HG03066 (cell line): ENCODE measurements at regions not wholly inside any gene's neighbourhood (a gene's known extent, or its start where the extent isn't known, plus 50 kb on each side); places are given as distances from the start of the nearest gene placed in this dataset.

Source experiments
- ATAC-seq: cut with Tn5 transposase; IDR thresholded peaks from one replicate; pipeline ENCODE4 v1.9.1; 2021; ENCODE audit warnings: low read depth; ENCODE audit not compliant: unreplicated experiment

DNA sequence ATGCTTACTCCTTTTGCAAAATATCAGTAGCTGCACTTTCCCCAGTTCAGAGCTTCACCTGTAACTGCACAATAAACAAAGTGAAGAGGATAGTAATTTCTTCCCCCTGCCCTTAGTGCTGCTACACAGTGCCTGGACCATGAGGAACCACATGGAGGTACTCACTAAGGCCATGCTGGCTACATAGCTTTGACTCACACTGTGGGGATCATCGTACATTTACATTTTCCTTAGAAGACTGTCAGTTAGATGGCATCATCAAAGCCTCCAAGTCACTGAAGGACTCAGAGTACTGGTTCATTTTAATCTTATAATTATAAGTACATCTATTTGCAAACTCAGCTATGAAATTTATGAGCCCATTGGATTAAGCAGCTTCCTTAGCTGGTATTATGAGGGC is 1416.5 kb upstream of the CELF4 start:
- no peak for ATAC-seq

DNA sequence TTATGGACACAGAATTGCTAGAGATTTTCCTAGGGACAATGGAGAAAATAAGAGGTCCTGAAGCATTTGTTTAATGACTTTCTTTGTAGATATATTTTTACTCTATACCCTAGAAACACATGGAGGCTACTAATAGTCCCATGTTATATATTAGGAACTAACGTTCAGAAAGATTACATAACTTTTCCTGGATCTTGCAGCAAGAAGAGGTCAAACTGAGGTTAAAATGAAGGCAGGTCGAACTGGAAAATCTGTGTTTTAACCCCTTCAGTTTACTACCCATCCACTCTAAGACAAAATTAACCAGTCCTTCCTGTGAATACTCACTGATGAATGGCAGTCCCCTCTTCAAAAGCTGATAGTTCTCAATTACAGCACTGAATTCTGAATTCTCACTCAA is 1415.8 kb upstream of the CELF4 start:
- no peak for ATAC-seq

DNA sequence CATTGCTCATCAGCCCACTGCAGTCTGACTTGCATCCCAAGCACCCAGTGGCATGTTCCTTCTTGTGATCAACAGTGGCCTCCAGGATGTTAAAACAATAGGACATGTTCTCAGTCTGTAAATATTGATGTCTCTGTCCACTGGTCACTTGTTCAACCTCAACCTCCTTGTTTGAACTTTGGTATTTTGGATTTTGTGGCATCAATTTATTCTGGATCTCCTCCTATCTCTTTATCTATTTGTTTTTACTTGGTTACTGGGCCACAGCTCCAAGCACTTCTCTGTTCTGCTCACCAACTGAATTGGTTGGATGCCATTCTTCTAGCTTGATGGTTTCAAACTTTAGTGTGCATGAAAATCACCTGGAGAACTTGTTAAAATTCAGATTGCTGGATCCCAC is 1414.8 kb upstream of the CELF4 start:
- no peak for ATAC-seq

DNA sequence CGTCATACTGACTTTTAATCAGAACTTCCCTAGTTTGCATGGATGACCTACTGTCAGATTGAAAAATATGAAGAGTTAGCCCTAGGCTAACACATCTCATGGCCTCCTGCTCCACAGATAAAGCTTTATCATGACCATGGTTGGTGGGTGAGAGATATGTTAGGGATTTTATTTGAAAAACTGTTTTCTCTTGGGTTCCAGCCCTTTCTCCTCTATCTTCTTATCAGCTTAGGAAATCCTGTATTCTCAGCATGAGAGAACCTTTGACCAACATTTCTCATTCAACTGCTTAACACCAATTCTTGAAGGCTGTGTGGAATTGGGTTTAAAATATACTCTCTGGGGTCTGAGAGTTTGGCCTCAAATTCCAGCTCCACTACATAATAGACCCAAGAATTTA is 1407.0 kb upstream of the CELF4 start:
- no peak for ATAC-seq

DNA sequence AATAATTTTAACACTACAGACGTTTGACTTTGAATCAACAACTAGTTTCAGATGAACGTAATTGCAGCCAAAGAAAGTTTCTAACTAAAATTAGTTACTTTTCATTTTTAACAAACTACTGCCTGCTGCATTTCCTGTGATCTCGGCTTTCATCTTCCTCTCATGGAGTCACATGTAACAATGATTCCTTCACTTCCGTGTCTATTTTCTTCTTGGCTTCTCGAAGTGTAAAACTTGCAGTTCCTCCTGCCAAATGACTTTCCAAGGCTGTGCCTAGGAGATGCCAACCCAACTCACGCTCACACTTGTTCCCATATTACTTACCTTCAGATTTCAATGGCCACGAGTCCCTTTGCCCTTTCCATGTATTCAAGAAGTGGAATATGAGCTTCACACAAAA is 1406.3 kb upstream of the CELF4 start:
- no peak for ATAC-seq

DNA sequence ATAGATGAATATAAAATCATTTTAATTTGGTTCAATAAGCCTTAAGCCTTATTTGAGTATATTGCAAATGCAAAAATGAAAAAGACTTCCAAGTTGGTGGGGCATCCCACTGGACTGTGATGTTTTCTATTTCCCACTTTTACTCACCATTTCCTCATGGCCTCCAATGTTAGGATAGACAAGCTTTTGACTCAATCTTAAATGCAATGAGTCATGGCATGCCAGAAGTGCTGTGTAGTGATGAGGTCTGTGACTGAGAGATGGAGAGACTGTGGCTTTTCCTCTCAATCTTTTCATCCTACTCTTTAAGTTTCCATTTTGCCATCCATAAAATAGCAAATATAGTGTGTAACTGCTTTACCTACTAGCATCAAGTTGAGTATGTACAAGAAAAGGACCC is 1401.2 kb upstream of the CELF4 start:
- ATAC-seq, result no peak

DNA sequence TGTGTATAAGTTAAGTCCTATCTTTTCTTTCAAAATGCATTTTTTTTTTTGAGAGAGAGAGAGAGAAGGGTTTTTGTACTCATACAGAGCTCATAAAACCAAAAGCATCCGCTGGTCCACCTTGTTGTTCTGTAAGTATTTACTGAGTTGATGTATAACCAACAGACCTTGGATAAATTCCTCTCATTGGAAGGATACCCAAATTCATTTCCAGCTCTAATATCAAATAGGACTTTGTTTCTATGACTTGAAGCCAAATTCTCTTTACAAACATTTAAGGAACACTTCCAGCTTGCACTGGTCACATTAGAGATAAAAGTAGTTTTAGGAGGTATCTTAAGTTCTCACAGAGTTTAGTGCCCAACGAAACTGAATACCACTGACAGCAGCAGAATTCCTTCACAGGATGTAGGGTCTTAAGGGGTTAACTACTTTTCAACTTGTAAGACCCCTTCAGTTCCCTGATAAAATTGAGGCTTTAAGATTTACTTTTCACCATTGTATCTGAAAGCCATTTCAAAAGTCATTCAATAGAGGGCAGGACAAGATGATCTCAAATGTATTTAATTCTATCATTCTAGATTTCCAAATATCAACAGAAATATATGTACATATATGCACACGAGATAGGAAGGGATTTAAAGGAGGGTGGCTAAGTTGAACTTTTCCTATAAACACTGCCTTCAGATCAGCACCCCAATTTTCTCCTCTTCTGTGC is 1398.5 kb upstream of the CELF4 start:
- ATAC-seq, result no peak

DNA sequence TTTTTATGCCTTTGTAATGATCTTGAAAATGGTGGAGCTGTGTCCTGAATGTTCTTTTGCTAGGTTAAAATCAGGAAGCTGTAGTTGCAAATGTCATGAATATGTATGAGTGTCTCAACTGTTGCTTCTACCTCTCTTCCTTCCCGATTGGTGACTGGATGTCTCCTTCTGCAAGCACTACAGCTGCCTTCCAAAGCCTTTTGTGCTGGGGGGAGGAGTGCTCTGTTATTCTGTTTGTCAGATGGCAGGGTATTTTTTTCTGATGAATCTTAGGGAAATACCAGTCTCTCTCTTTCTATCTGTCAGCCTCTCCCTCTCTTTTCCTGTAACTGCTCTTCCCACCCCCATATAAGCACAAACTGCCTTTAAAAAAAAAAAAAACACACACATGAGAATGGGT is 1396.3 kb upstream of the CELF4 start:
- ATAC-seq, result no peak

DNA sequence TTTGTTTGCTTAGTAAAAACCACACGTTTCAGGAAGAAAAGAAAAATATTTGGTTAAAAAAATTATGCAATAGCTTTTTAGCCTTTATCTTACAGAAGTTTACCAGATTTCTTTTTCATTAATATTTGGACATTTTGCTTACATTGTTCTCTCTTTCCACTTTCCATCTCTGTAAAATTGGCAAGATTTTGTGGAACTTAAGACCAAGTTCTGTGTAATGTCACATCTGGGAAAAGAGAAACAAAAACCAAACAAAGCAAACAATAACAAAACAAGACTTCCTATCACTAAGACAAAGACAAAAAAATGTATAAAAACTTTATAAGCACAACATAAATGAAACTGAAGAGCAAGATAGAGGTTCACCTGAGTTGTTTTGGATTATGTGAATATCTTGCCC is 1392.1 kb upstream of the CELF4 start:
- ATAC-seq, result no peak

DNA sequence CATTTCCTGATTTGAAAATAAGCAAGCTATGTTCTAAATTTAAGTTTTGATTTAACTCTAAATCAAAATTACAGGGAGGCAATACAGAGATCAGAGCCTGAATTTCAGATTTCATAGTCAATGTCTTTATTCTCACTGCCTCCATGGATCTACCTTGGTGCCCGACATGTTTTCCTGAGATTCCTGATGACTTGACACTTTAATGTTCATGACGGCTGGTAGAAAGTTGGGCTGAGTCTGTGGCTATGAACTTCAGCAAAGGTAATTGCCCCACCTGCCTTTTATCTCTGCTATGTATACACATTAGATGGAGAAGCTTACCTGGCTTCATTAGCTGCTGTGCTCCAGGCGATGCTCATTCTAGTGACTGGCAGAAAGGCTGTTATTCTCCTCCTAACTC is 1390.5 kb upstream of the CELF4 start:
- ATAC-seq, result no peak

DNA sequence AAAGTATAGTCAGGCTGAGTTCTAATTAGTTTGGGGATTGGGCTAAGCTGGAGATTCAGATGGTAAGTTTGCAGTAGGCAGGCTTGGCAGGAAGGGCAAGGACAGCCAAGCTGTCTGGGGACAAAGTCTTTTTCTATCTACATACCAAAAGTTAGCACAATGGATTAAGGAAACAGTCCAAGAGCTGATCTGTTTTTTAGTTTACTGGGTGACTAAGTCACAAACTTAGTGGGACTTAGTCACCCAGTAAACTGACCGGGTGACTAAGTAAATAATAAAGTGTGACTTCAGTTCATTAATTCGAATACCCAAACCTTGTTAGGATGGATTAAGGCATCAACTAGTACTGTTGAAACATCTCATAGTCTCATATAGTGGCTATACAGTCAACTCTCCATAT is 1386.0 kb upstream of the CELF4 start:
- no peak for ATAC-seq

DNA sequence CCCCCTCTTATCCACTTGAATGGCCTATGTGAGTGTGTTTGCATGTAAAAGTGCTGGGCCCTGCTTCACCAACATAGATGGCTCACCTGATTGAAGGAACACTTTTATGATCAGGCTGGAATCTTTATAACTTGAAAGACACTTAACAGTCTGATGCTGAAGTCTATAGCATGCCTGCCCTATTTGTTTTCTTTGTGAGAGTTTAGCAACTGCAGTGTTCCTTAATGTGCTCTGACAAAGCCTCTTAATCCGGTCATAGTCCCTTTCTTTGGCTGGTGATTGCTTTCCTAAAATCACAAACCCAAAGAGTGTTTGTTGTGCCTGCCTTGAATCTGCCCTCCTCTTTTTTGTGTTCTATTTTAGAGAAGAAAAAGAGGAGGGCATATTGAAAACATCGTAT is 1382.8 kb upstream of the CELF4 start:
- no peak for ATAC-seq

DNA sequence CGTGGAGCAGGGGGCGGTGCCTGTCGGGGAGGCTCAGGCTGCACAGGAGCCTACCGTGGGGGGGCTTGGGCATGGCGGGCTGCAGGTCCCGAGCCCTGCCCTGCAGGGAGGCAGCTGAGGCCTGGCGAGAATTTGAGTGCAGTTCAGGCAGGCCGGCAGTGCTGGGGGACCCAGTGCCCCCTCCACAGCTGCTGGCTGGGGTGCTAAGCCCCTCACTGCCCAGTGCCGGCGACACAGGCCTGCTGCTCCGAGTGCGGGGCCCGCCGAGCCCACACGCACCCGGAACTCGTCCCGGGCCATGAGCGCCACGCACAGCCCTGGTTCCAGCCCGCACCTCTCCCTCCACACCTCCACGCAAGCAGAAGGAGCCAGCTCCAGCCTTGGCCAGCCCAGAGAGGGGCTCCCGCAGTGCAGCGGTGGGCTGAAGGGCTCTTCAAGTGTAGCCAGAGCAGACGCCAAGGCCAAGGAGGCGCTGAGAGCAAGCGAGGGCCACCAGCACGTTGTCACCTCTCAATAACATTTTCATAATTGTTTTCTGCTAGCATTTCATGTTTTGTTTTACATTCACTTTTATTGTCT is 1378.9 kb upstream of the CELF4 start:
- no peak for ATAC-seq

DNA sequence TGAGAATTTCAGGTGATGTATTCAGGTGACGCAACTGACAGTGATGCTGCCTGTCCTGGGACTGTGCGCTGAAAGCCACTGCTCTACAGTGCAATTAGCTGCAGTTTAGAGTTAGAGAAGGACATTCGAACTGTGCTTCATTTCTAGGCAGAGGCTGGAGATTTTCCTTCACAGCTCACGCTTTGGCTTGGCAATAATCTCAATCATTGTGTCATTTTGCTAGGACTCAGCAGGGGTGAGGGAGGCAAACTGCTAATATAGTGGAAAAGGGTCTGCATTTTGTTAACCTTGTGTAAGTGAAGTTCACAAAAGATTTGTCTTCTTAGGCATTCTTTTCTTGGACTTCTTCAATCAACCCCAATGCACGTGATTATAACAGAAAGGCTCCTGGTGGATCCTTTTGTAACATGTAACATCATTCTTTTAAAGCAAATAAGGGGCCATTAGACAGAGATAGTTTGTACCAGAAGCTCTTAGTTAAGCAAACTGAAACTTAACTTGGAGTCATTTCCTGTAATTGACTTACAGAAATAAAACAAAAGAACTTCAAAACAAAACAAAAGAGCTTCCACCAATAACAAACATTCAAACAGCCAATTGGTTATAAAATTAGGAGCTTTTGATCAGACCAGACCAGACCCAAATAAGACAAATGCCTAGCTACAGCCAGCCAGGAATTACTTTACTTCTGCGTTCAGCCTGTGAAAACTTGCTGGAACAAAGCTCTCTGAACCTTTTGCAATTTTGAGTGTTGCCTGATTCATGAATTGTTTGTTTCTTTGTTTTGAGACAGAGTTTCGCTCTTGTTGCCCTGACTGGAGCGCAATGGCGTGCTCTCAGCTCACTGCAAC is 1376.3 kb upstream of the CELF4 start:
- ATAC-seq, result no peak

DNA sequence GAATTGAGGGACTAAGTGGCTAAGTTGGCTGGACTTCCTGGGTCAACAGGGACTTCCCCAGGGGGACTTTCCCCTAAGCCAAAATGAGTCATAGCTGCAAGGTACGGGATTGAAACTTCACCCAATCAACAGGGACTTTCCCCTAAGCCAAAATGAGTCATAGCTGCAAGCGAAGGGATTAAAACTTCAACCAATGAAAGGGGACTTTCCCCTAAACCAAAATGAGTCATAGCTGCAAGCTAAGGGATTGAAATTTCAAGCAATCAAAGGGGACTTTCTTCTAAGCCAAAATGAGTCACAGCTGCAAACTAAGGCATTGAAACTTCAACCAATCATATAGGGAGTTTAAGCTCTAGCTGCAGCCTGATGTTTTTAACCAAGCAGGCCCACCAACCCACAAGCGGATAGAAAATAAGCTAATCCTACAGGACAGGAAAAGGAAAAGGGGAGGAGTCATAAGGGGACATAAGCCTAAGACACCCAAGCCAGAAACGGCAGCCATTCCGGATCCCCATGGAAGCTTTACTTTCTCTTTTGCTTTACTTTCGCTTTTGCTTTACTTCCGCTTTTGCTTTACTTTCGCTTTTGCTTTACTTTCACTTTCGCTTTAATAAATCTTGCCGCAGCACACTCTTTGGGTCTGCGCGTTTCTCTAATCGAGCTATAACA is 1375.4 kb upstream of the CELF4 start:
- ATAC-seq, result peak; percentile 89

DNA sequence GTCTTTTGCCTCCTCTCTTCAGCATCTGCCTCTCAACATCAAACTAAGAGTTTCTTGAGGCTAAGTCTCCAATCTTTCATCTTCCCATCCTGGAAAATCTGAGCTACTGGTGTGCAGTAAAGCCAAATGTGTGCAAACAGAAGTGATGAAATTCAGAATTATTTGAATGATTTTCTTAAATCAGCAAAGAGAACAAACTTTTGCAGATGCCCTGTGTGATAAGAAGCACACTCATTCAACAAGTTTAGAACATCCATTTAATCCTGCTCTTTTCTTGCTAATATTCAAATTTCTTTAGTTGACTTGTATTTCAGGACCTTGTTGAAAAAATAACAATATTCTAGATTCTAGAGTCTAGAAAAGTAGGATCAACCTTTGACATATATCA is 1374.9 kb upstream of the CELF4 start:
- peak; percentile 9 for ATAC-seq

DNA sequence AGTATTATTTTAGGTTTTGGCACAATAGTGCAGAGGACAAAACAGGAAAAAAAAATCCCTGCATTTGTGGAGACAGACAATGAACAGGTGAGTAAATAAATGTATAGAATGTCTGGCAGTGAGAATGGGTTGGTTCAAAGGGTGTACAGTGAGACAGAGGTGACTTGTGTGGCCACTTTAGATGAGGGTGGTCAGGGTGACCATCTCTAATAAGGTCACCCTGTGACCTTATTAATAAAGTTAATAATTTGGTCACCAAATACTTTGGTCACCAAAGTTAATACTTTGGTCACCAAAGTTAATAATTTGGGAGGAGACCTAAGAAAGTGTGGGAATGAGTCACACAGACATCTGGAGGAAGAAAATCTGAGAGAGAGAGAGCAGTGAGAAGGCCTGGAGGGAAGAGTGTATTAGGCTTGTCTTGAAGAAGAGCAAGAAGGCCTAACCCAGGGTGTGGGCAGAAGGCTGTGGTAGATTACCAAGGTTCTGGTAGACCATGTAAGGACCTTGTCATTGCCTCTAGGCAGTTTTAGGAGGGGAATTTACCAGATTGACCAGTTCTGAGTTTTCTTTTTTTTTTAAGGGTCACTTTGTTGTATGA is 1368.4 kb upstream of the CELF4 start:
- ATAC-seq, result peak; percentile 65

DNA sequence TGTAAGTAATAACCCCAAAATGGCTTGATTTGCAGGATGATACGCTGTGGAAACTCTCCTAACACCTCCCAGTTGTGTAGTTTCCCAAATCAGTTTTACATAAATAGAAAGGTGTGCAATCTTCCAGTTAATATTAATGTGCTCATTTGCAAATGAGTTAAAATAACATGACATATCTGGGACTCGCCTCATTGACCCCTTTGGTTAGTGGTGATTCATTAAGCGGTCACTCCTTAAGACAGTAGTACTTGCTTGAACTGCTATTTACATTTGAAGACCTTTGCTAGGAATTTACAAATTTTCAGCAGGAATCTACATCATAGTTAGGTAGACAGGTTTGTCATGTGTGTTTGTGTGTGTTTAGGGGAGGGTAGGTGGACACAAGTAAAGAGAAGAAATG is 1367.7 kb upstream of the CELF4 start:
- ATAC-seq, result no peak

DNA sequence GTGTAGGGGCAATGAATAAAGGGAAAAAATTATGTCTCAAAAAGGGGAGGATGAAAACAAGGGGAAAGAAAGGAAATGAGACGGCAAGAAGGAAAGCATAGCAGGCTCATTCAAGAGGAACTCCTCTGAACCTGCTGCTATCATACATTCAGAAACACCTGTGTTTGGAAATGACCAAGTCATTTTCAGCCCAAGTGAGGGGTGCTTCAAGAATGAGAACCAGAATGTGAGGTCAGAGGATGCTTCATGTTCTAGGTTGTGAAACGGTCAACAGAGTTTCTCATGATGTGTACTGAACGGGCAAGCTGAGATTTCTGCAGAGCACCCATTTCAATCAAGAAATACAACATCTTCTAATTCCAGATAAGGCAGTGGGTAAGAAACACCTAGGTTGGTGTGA is 1367.2 kb upstream of the CELF4 start:
- no peak for ATAC-seq

DNA sequence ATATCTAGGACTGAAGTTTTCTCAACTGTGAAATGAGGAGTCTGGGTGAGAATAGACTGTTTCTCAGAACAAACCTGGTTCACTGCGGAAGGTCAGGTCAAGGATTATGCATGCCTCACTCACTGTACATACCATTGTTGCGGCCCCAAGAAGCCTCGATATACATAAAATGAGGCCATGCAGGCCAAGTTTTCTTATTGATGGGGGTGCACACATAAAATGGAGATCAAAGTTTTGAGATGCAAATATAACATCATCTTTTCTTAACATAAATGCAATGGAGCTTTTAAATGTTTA is 1366.1 kb upstream of the CELF4 start:
- no peak for ATAC-seq
